ENCODE measurements at regions not wholly inside any gene's neighbourhood (a gene's known extent, or its start where the extent isn't known, plus 50 kb on each side); places are given as distances from the start of the nearest gene placed in this dataset.

DNA sequence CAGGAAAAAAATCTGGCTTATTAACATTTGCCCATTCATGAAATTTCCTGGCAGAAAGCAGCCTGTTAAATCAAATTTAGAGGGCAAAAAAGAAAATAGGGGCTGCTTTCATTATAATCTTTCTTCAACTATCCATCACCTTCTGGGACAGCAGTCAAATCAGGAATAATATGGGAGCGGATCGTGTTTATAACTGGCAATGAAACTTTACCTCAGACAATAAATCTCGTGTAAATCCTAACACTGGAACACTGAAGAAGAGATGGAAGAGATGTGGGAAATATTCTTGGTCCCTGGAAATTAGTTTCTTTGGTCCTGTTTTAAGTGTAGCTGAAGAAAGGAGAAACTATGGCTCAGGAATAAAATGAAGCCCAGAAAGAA lies 77.5 kb upstream of the SERTAD2 start:
- Histone ChIP-seq H3K4me1 (ENCODE audit: insufficient read depth, low read length) (peaks cover 72% of the 10 kb centered on the region), H3K27me3 (ENCODE audit: control insufficient read depth in 1 of 2, insufficient read depth in 2 of 2, low read length in 2 of 2) (no peaks in the 10 kb centered on the region), H2AFZ (ENCODE audit: low read length) (peak overlapping the region; percentile 80), H3K9me3 (ENCODE audit: low read length) (no peaks in the 10 kb centered on the region), H3K9ac (ENCODE audit: insufficient read depth, low read depth, low read length) (peak overlapping the region; percentile 65), H3K36me3 (replicated peaks in 1 of 2; ENCODE audit: control insufficient read depth in 1 of 2, insufficient read depth in 2 of 2, low read length in 2 of 2) (no peaks in the 10 kb centered on the region), H3K79me2 (ENCODE audit: insufficient read depth, low read length) (peaks cover 7% of the 10 kb centered on the region), H3K27ac (ENCODE audit: extremely low read length, insufficient read depth, low read length) (peak overlapping the region; percentile 83), H3K4me3 (replicated peaks in 1 of 3; ENCODE audit: insufficient read depth in 1 of 3, low read depth in 2 of 3, low read length in 3 of 3) (peak overlapping the region in 2 of 3 experiments; percentile 46 to 59; a peak in 3 of 6 replicates), H4K20me1 (ENCODE audit: insufficient read depth, low read length) (no peaks in the 10 kb centered on the region), H3K4me2 (ENCODE audit: low read depth, low read length) (peak overlapping the region; percentile 89)
- TF ChIP-seq KDM4B (CRISPR knock-in tag; IDR thresholded peaks at IDR 0.05) (no peak), CREM (IDR thresholded peaks at IDR 0.05) (no peak), CREM (CRISPR knock-in tag; IDR thresholded peaks at IDR 0.05) (no peak), ZNF670 (CRISPR knock-in tag; IDR thresholded peaks at IDR 0.05; ENCODE audit: borderline replicate concordance) (no peak), ZNF747 (CRISPR knock-in tag; IDR thresholded peaks at IDR 0.05; ENCODE audit: borderline replicate concordance) (no peak), ZNF629 (CRISPR knock-in tag; conservative IDR thresholded peaks at IDR 0.05) (no peak), NFATC3 (CRISPR knock-in tag; IDR thresholded peaks at IDR 0.05) (no peak), RAD51 (IDR thresholded peaks at IDR 0.05; ENCODE audit: borderline replicate concordance) (no peak), SMYD3 (CRISPR knock-in tag; IDR thresholded peaks at IDR 0.05) (no peak), ZNF296 (CRISPR knock-in tag; conservative IDR thresholded peaks at IDR 0.05) (no peak), GZF1 (CRISPR knock-in tag; IDR thresholded peaks at IDR 0.05) (no peak), HOXD1 (CRISPR knock-in tag; IDR thresholded peaks at IDR 0.05) (no peak)
- TF ChIP-seq, protein P1, sequence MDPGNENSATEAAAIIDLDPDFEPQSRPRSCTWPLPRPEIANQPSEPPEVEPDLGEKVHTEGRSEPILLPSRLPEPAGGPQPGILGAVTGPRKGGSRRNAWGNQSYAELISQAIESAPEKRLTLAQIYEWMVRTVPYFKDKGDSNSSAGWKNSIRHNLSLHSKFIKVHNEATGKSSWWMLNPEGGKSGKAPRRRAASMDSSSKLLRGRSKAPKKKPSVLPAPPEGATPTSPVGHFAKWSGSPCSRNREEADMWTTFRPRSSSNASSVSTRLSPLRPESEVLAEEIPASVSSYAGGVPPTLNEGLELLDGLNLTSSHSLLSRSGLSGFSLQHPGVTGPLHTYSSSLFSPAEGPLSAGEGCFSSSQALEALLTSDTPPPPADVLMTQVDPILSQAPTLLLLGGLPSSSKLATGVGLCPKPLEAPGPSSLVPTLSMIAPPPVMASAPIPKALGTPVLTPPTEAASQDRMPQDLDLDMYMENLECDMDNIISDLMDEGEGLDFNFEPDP (CRISPR knock-in tag; conservative IDR thresholded peaks at IDR 0.05) = no peak
- ATAC-seq = no peak
- DNase-seq (ENCODE audit: low spot score) = no peak
- in situ Hi-C loops (cut with HindIII; ENCODE audit: extremely low pct_ligation_motif_present, low pct_unique_long_range_greater_than_20kb) = no loop called here
- FAIRE-seq = no peak
- intact Hi-C loops (cut with micrococcal nuclease; ENCODE audit: unreplicated experiment) = loop anchor here (2.0 to 5.0 kb wide), 3 partner anchors 32 to 84 kb away; no protein-coding TSS in a partner anchor
- no TSS peak for BruUV-seq (replicated peaks)
- 91% methylated on average over 3 of the region's 3 CpGs for WGBS (ENCODE audit: low lambda C conversion rate)
- ChIA-PET CTCF (ENCODE audit: low intra/inter-chr PET ratio, low total read pairs) (no interaction called here), POLR2A (interaction anchor here (1.3 to 7.0 kb wide), 5 partner anchors 10 to 77 kb away, joined by 3 to 57 read pairs (median 15); partner anchors contain the start of gene SERTAD2)

All from HepG2 (cell line).